ENCODE measurements at regions not wholly inside any gene's neighbourhood (a gene's known extent, or its start where the extent isn't known, plus 50 kb on each side); places are given as distances from the start of the nearest gene placed in this dataset.

DNA sequence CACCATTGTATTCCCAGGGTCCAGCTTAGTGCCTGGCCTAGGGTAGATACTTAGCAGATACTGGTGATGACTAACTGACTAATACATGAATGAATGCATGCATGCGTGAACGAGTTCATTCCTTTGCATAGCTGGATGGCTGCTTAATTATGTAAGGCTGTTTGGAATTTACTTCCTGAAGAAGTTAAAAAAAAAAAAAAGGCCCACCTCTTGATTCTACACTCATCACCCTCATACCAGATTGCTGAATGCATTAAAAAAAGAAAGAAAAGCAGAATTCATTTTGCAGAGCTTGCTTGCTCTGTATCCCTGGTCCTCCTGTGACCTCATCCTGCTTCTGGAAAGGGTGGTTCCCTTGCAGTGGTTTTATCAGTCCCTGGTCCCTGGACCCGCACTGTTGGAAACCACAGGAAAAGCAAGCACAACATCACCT lies 277.6 kb upstream of the CFAP20DC start:
- H3K4me3 ChIP-seq (ENCODE audit: low read depth, low read length), result no peak overlapping the region
- TF ChIP-seq CTCF (IDR thresholded peaks at IDR 0.05; ENCODE audit: low read depth, low read length), result no peak

DNA sequence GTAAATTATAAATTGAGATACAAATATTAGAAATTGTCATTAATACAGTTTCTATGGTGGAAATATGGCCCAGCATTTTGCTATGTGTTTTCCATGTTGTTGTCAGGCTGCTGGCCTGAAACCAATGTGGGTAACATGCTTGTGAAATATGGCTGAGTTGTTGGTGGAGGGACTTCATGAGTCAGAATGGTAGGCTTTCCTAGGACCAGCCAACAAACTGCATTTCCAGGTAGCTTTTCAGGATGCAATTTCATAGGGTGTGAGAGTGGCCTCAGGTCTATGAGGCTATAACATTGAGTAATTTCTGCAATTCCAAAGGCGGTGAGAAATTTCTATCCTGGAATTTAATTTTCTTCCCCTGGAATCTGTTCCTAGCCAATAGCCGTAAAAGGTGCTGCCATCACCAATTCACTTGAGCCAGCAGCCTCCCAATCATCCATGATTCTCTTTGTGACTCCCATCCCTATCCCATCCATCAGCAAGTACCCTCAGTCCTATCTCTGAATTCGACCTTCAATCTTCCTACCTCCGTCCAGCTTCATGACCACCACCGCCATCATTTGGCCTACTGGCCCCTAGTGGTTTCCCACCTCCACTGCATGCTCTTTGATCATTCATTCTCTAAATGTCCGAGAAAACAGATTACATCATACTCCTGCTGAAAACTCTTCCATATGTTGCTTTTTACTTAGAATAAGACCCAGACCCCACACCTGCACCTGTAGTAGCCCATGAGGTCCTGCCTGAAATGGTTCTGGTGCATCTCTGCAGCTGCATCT lies 276.6 kb upstream of the CFAP20DC start:
- H3K4me3 ChIP-seq (ENCODE audit: low read depth, low read length), result no peak overlapping the region
- TF ChIP-seq CTCF (IDR thresholded peaks at IDR 0.05; ENCODE audit: low read depth, low read length), result 0 out of 2 replicates have a peak, but pooled peaks have one; percentile 24

DNA sequence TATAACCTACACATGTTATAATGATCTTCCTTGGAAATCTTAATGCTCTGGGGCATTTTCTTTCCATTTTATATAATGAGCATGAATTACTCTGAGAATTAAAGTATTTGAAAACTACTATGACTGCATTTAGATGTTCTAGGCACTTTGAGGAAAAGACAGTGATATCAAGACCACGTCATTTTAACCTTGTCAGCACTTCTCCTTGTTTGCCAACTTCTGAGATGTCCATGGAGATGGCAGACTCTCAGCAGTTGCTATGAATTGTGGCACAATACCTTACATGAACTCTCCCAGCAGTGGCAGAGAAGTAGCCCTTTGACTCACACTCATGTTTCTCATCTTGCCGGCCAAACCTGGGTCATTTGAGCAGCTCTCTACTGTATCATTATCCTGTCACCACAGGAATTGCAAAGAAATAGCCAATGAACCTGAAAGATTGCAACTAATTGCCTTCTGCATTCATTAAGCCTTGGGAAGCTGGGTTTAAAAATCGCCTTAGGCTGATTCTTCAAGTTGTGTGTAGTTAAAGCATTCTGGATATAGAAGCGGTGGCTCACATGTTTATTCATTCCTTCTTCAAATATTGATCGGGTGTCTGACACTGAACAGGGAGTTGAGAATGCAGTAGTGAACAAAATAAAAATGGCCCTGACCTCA lies 272.2 kb upstream of the CFAP20DC start:
- no peak overlapping the region for H3K4me3 ChIP-seq (ENCODE audit: low read depth, low read length)
- no peak for TF ChIP-seq CTCF (IDR thresholded peaks at IDR 0.05; ENCODE audit: low read depth, low read length)

GRCh38 chr3:59320080-59320479 lies 270.3 kb upstream of the CFAP20DC start:
- no peak overlapping the region for H3K4me3 ChIP-seq (ENCODE audit: low read depth, low read length)
- TF ChIP-seq CTCF (IDR thresholded peaks at IDR 0.05; ENCODE audit: low read depth, low read length), result no peak

DNA sequence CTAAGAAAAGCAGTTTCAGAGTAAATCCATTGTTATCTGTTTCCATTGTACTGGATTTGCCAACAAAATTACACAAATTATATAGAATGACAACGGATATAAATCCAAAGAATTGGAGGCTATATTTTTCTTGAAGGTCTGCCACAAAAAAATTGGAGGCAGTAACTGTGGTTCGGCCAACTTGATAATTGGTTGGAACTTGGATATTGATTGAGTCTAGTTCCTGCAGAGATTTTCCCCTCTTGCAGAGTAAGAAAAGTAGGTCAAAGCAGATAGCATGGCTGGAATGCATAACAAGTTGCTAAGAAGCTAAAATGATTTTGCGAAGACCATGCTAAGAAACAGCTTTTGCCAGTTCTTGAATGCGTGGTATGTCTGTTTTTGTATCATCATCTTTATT lies 269.6 kb upstream of the CFAP20DC start:
- H3K4me3 ChIP-seq (ENCODE audit: low read depth, low read length), result no peak overlapping the region
- TF ChIP-seq CTCF (IDR thresholded peaks at IDR 0.05; ENCODE audit: low read depth, low read length), result no peak

GRCh38 chr3:59318881-59319280 lies 269.1 kb upstream of the CFAP20DC start:
- H3K4me3 ChIP-seq (ENCODE audit: low read depth, low read length), result no peak overlapping the region
- no peak for TF ChIP-seq CTCF (IDR thresholded peaks at IDR 0.05; ENCODE audit: low read depth, low read length)

GRCh38 chr3:59317386-59317785 lies 267.6 kb upstream of the CFAP20DC start:
- H3K4me3 ChIP-seq (ENCODE audit: low read depth, low read length), result no peak overlapping the region
- no peak for TF ChIP-seq CTCF (IDR thresholded peaks at IDR 0.05; ENCODE audit: low read depth, low read length)

Measured in WI38 (cell line).